Bronchial epithelial cell (primary cell): ENCODE measurements at regions not wholly inside any gene's neighbourhood (a gene's known extent, or its start where the extent isn't known, plus 50 kb on each side); places are given as distances from the start of the nearest gene placed in this dataset.
A peak's percentile ranks its signal among the peaks of the same experiment; 100 is the strongest.
"Not testable (repeated sequence)": the region's sequence is repeated elsewhere in the genome, so short reads cannot be mapped to it uniquely, and the experiment has no call there.

Experiments
- DNase-seq: peaks from one replicate; pipeline ENCODE4 v3.0.0-alpha.2; 2010; ENCODE audit warnings: low read depth
- FAIRE-seq: peaks from 2 replicates; lab custom pipeline; 2011; peaks lifted over from hg19 to GRCh38; lab: Jason Lieb, UNC
- H3K27me3 ChIP-seq: 2 replicates; pipeline ENCODE4 v1.5.1; 2011; ENCODE audit warnings: low read length; ENCODE audit not compliant: control insufficient read depth, insufficient read depth
- H3K36me3 ChIP-seq: 2 replicates; pipeline ENCODE4 v1.5.1; 2011; ENCODE audit warnings: low read length; ENCODE audit not compliant: control insufficient read depth, insufficient read depth
- H3K4me3 ChIP-seq: 2 replicates; pipeline ENCODE4 v1.5.1; 2011; ENCODE audit warnings: mild to moderate bottlenecking, low read depth, low read length, control low read depth
- TF ChIP-seq, protein P1 (sequence below): IDR thresholded peaks from 2 replicates; pipeline ENCODE4 v1.5.1; 2011; ENCODE audit warnings: mild to moderate bottlenecking, moderate library complexity, low read length, control low read depth, inconsistent platforms; ENCODE audit not compliant: insufficient read depth, severe bottlenecking

DNA sequence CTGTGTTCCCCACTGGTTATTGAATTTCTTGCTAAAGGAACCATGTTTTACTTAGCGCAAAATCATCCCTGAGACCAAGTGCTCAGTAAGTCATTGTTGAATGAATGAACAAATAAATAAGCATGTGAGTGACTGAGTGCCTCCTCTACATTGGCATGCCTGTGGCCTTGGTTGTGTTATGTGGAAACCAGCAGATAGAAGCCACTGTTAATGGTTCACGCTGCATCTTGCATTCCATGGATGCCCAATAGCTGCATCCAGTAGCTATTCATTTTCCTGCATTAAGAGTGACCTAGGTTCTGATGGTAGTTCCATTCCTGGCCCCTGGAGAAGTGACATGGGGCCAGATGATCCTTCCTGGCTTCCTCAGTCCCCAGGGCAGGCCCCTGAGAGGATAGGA is 113.3 kb upstream of the BMPER start:
- DNase-seq (no peak), FAIRE-seq (no peak)
- Histone ChIP-seq H3K27me3 (no peaks in the 10 kb centered on the region), H3K4me3 (no peak overlapping the region), H3K36me3 (no peaks in the 10 kb centered on the region)
- TF ChIP-seq, protein P1, sequence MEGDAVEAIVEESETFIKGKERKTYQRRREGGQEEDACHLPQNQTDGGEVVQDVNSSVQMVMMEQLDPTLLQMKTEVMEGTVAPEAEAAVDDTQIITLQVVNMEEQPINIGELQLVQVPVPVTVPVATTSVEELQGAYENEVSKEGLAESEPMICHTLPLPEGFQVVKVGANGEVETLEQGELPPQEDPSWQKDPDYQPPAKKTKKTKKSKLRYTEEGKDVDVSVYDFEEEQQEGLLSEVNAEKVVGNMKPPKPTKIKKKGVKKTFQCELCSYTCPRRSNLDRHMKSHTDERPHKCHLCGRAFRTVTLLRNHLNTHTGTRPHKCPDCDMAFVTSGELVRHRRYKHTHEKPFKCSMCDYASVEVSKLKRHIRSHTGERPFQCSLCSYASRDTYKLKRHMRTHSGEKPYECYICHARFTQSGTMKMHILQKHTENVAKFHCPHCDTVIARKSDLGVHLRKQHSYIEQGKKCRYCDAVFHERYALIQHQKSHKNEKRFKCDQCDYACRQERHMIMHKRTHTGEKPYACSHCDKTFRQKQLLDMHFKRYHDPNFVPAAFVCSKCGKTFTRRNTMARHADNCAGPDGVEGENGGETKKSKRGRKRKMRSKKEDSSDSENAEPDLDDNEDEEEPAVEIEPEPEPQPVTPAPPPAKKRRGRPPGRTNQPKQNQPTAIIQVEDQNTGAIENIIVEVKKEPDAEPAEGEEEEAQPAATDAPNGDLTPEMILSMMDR, result no peak

DNA sequence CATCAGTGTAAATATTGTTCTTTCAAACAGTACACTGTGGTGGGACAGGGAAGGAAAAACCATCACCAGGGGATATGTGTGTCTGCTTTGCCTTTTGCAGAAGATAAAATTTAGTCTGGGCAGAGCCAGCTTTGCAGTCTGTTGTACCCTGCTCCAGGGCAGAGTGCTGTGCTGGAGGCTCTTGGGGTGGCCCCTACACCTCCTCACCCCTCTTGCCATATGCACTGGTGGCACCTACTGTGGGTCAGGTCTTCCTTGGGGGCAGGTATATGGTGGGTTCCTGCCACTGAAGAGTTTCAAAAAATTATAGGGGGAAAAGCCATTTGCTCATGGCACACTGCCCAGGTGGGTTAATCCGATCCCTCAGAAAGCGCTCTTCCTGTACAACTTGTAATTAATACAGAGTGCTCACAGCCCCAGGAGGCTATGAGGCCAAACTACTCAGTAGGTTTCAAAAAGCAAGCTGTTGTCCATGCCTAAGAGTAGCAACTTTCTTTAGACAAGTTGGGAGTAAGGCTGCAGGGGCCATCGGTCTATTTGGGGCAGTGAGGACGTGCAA is 112.7 kb upstream of the BMPER start:
- DNase-seq, result no peak
- Histone ChIP-seq H3K27me3 (no peaks in the 10 kb centered on the region), H3K4me3 (no peak overlapping the region), H3K36me3 (no peaks in the 10 kb centered on the region)
- no peak for FAIRE-seq
- TF ChIP-seq, protein P1, result no peak

DNA sequence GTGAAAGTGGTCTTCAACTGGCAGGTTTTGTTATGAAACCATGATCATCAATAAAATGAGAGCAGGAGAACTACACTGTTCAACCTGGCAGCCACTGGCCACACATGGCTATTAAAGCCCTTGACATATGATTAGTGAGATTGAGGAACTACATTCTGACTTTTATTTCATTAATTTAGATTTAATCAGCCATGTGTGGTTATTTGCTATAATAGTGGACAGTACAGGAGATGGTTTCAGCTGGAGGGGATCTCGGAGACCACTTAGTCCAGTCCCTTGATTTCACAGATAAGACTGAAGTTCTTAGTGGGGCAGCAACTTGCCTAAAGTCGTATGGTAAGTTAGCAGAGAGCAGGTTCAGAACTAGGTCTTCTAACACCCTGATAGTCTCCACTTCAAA is 111.7 kb upstream of the BMPER start:
- DNase-seq (no peak), FAIRE-seq (no peak)
- Histone ChIP-seq H3K4me3 (no peak overlapping the region), H3K27me3 (no peaks in the 10 kb centered on the region), H3K36me3 (no peaks in the 10 kb centered on the region)
- TF ChIP-seq, protein P1, result no peak

DNA sequence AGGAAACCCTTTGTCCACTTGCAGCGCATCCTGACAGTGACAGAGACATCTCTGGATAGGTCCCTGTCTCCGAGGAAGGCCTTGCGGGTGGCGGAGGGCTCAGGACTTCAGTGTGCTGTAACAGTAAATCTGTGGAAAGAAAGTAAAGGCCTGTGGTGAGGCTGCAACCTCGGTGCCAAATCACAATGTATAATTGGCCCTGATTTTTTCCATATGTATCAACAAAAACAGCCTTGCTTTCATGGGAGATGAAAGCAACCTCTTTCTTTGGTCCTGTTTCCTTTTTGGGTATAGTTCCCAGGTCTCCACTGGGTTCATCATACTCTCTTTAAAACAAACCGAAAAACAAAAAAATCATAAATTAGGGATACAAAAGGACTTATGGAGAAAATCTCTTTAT is 110.9 kb upstream of the BMPER start:
- DNase-seq (no peak), FAIRE-seq (peak; percentile 36)
- Histone ChIP-seq H3K36me3 (no peaks in the 10 kb centered on the region), H3K4me3 (no peak overlapping the region), H3K27me3 (no peaks in the 10 kb centered on the region)
- TF ChIP-seq, protein P1, result no peak

DNA sequence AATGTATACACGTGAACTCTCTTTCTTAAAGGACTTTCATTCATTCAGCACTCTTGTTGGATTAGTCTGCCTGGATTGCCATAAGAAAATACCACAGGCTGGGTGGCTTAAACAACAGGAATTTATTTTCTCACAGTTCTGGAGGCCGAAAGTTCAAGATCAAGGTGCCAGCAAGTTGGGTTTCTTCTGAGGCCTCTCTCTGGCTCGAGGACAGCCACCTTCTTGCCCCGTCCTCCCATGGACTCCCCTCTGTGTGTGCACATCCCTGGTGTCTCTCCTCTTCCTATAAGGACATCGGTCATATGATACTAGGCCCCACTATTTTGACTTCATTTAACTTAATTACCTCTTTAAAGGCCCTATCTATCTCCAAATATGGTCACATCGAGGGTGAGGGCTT is 110.4 kb upstream of the BMPER start:
- DNase-seq (no peak), FAIRE-seq (no peak)
- TF ChIP-seq, protein P1, result no peak
- H3K27me3 ChIP-seq, result no peaks in the 10 kb centered on the region
- no peaks in the 10 kb centered on the region for H3K36me3 ChIP-seq
- no peak overlapping the region for H3K4me3 ChIP-seq

DNA sequence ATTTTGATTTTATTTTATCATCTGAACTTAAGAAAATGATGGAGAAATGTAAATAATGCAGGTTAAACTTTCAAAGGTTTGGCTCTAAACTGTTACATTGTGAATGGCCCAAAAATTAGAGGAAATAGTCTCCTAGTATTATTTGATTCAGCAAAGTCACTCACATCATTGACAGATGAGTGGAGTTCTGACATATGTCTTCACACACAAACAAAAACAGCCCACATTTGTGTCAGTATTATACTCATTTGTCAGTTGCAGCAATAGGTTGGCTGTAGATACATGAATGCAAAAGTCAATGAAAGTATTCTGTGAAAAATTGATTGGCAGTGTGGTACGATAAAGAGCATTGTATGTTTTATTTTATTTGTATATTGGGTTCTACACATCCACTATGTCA is 108.8 kb upstream of the BMPER start:
- TF ChIP-seq, protein P1, result no peak
- H3K36me3 ChIP-seq, result no peaks in the 10 kb centered on the region
- FAIRE-seq, result no peak
- no peak for DNase-seq
- no peak overlapping the region for H3K4me3 ChIP-seq
- no peaks in the 10 kb centered on the region for H3K27me3 ChIP-seq

DNA sequence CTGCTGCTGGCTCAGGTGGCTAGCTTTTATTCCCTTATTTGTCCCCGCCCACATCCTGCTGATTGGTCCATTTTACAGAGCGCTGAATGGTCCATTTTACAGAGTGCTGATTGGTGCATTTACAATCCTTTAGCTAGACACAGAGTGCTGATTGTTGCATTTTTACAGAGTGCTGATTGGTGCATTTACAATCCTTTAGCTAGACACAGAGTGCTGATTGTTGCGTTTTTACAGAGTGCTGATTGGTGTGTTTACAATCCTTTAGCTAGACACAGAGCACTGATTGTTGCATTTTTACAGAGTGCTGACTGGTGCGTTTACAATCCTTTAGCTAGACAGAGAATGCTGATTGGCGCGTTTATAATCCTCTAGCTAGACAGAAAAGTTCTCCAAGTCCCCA is 107.8 kb upstream of the BMPER start:
- H3K27me3 ChIP-seq, DNase-seq, H3K4me3 ChIP-seq, H3K36me3 ChIP-seq, FAIRE-seq: not testable (repeated sequence)
